Neural cell (in vitro differentiated cells): ENCODE measurements at regions not wholly inside any gene's neighbourhood (a gene's known extent, or its start where the extent isn't known, plus 50 kb on each side); places are given as distances from the start of the nearest gene placed in this dataset.

ENCODE experiments used
- EZH2 ChIP-seq: fragments of 200-600, 300-800 bp; shearing (Covaris generic), sonication (generic); IDR thresholded peaks from 2 replicates; pipeline ENCODE4 v1.6.1; 2014; ENCODE audit warnings: antibody characterized with exemption, low read length, borderline replicate concordance, mild to moderate bottlenecking; ENCODE audit not compliant: insufficient read depth, poor library complexity, severe bottlenecking
- RAD21 ChIP-seq: fragments of 450-650 bp; conservative IDR thresholded peaks from 2 replicates; pipeline ENCODE4 v1.6.1; 2014; ENCODE audit warnings: antibody characterized with exemption, mild to moderate bottlenecking, moderate library complexity
- TF ChIP-seq, protein P1 (sequence below): fragments of 450-650 bp; IDR thresholded peaks from 2 replicates; pipeline ENCODE4 v1.5.1; 2014; ENCODE audit warnings: antibody characterized with exemption, mild to moderate bottlenecking, moderate library complexity; ENCODE audit not compliant: poor library complexity, severe bottlenecking

- TF ChIP-seq EZH2 (no peak), RAD21 (no peak)
- TF ChIP-seq, protein P1, sequence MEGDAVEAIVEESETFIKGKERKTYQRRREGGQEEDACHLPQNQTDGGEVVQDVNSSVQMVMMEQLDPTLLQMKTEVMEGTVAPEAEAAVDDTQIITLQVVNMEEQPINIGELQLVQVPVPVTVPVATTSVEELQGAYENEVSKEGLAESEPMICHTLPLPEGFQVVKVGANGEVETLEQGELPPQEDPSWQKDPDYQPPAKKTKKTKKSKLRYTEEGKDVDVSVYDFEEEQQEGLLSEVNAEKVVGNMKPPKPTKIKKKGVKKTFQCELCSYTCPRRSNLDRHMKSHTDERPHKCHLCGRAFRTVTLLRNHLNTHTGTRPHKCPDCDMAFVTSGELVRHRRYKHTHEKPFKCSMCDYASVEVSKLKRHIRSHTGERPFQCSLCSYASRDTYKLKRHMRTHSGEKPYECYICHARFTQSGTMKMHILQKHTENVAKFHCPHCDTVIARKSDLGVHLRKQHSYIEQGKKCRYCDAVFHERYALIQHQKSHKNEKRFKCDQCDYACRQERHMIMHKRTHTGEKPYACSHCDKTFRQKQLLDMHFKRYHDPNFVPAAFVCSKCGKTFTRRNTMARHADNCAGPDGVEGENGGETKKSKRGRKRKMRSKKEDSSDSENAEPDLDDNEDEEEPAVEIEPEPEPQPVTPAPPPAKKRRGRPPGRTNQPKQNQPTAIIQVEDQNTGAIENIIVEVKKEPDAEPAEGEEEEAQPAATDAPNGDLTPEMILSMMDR, result no peak
Measured at GRCh38 chr4:18938343-18939099, 917.0 kb upstream of the LCORL start.
